ENCODE measurements at regions not wholly inside any gene's neighbourhood (a gene's known extent, or its start where the extent isn't known, plus 50 kb on each side); places are given as distances from the start of the nearest gene placed in this dataset.

GRCh38 chr5:74355041-74355824, 285.3 kb downstream of the ENC1 start:
- in situ Hi-C loops (cut with HindIII; ENCODE audit: low sequenced_read_pairs): no loop called here
- TF ChIP-seq CTCF (IDR thresholded peaks at IDR 0.05; ENCODE audit: low read depth, low read length, missing control alignments): no peak
- no peak for DNase-seq (ENCODE audit: low read depth)

GRCh38 chr5:74352256-74352655, 288.3 kb downstream of the ENC1 start:
- in situ Hi-C loops (cut with HindIII; ENCODE audit: low sequenced_read_pairs): no loop called here
- no peak overlapping the region for H3K4me3 ChIP-seq (ENCODE audit: low read depth, low read length)
- no peak for DNase-seq (ENCODE audit: low read depth)
- no peak for TF ChIP-seq CTCF (IDR thresholded peaks at IDR 0.05; ENCODE audit: low read depth, low read length, missing control alignments)

More at GRCh38 chr5:74355041-74355824, 285.3 kb downstream of the ENC1 start:
- no peak overlapping the region for H3K4me3 ChIP-seq (ENCODE audit: low read depth, low read length)

- in situ Hi-C loops (cut with HindIII; ENCODE audit: low sequenced_read_pairs): no loop called here
- no peak for DNase-seq (ENCODE audit: low read depth)
- no peak overlapping the region for H3K4me3 ChIP-seq (ENCODE audit: low read depth, low read length)
- TF ChIP-seq CTCF (IDR thresholded peaks at IDR 0.05; ENCODE audit: low read depth, low read length, missing control alignments): no peak
Measured at GRCh38 chr5:74342948-74343682, 297.4 kb downstream of the ENC1 start.

- in situ Hi-C loops (cut with HindIII; ENCODE audit: low sequenced_read_pairs): no loop called here
- no peak overlapping the region for H3K4me3 ChIP-seq (ENCODE audit: low read depth, low read length)
- no peak for TF ChIP-seq CTCF (IDR thresholded peaks at IDR 0.05; ENCODE audit: low read depth, low read length, missing control alignments)
- DNase-seq (ENCODE audit: low read depth): no peak
Measured at GRCh38 chr5:74342182-74342581, 298.3 kb downstream of the ENC1 start.

- no peak overlapping the region for H3K4me3 ChIP-seq (ENCODE audit: low read depth, low read length)
- in situ Hi-C loops (cut with HindIII; ENCODE audit: low sequenced_read_pairs): no loop called here
- TF ChIP-seq CTCF (IDR thresholded peaks at IDR 0.05; ENCODE audit: low read depth, low read length, missing control alignments): no peak
- DNase-seq (ENCODE audit: low read depth): no peak
Measured at GRCh38 chr5:74341221-74341620, 299.3 kb downstream of the ENC1 start.

GRCh38 chr5:74340476-74340875, 300.1 kb downstream of the ENC1 start:
- no peak overlapping the region for H3K4me3 ChIP-seq (ENCODE audit: low read depth, low read length)
- DNase-seq (ENCODE audit: low read depth): no peak
- no peak for TF ChIP-seq CTCF (IDR thresholded peaks at IDR 0.05; ENCODE audit: low read depth, low read length, missing control alignments)
- in situ Hi-C loops (cut with HindIII; ENCODE audit: low sequenced_read_pairs): no loop called here
